ENCODE measurements at regions not wholly inside any gene's neighbourhood (a gene's known extent, or its start where the extent isn't known, plus 50 kb on each side); places are given as distances from the start of the nearest gene placed in this dataset.

- H3K9me3 Mint-ChIP-seq = peaks cover 68% of the 10 kb centered on the region
- 0 out of 2 replicates have a peak, but pooled peaks cover 6% of the 10 kb centered on the region for H3K36me3 Mint-ChIP-seq (ENCODE audit: low read depth)
- DNase-seq = no peak
- H3K4me3 Mint-ChIP-seq = no peak overlapping the region
- 0 out of 2 replicates have a peak, but pooled peaks cover 2% of the 10 kb centered on the region for H3K27me3 Mint-ChIP-seq (ENCODE audit: insufficient read depth)
- TF ChIP-seq CTCF (IDR thresholded peaks at IDR 0.05) = no peak
- H3K27ac Mint-ChIP-seq = no peak overlapping the region
- no peaks in the 10 kb centered on the region for H3K4me1 Mint-ChIP-seq (ENCODE audit: low read depth)
Measured at GRCh38 chr15:93331545-93332167, 242.6 kb upstream of the RGMA start.

GRCh38 chr15:93330912-93331544 lies 242.0 kb upstream of the RGMA start:
- Mint-ChIP-seq H3K4me1 (ENCODE audit: low read depth) (no peaks in the 10 kb centered on the region), H3K27me3 (ENCODE audit: insufficient read depth) (0 out of 2 replicates have a peak, but pooled peaks cover 2% of the 10 kb centered on the region), H3K9me3 (peaks cover 65% of the 10 kb centered on the region), H3K27ac (no peak overlapping the region), H3K4me3 (no peak overlapping the region), H3K36me3 (ENCODE audit: low read depth) (0 out of 2 replicates have a peak, but pooled peaks cover 6% of the 10 kb centered on the region)
- DNase-seq = no peak
- no peak for TF ChIP-seq CTCF (IDR thresholded peaks at IDR 0.05)

- Mint-ChIP-seq H3K4me3 (no peak overlapping the region), H3K9me3 (peaks cover 66% of the 10 kb centered on the region), H3K27ac (no peak overlapping the region), H3K27me3 (ENCODE audit: insufficient read depth) (0 out of 2 replicates have a peak, but pooled peaks cover 2% of the 10 kb centered on the region), H3K36me3 (ENCODE audit: low read depth) (0 out of 2 replicates have a peak, but pooled peaks cover 6% of the 10 kb centered on the region), H3K4me1 (ENCODE audit: low read depth) (no peaks in the 10 kb centered on the region)
- DNase-seq = no peak
- no peak for TF ChIP-seq CTCF (IDR thresholded peaks at IDR 0.05)
Measured at GRCh38 chr15:93327364-93327763, 238.4 kb upstream of the RGMA start.

- Mint-ChIP-seq H3K27ac (no peak overlapping the region), H3K36me3 (ENCODE audit: low read depth) (0 out of 2 replicates have a peak, but pooled peaks cover 1% of the 10 kb centered on the region)
Measured at GRCh38 chr15:93324186-93324975, 235.4 kb upstream of the RGMA start.

More at GRCh38 chr15:93324186-93324975, 235.4 kb upstream of the RGMA start:
- peaks cover 56% of the 10 kb centered on the region for H3K9me3 Mint-ChIP-seq
- H3K27me3 Mint-ChIP-seq (ENCODE audit: insufficient read depth) = no peaks in the 10 kb centered on the region
- no peak for TF ChIP-seq CTCF (IDR thresholded peaks at IDR 0.05)
- no peaks in the 10 kb centered on the region for H3K4me1 Mint-ChIP-seq (ENCODE audit: low read depth)
- no peak overlapping the region for H3K4me3 Mint-ChIP-seq
- no peak for DNase-seq
